DND-41 (cell line): ENCODE measurements at regions not wholly inside any gene's neighbourhood (a gene's known extent, or its start where the extent isn't known, plus 50 kb on each side); places are given as distances from the start of the nearest gene placed in this dataset.

Experiments
- ATAC-seq: fragments of 200-7000 bp; cut with Tn5 transposase; 3 replicates; pipeline ENCODE4 v1.9.1; 2021; ENCODE audit warnings: low read depth; ENCODE audit not compliant: insufficient read depth
- DNase-seq: peaks from one replicate; pipeline ENCODE4 v3.0.0-alpha.2; 2020
- H2AFZ ChIP-seq: 2 replicates; pipeline ENCODE4 v1.6.0; 2012; ENCODE audit warnings: low read depth, low read length
- H3K27ac ChIP-seq: 2 replicates; pipeline ENCODE4 v1.5.1; 2012; ENCODE audit warnings: low read length, inconsistent platforms
- H3K27me3 ChIP-seq: fragments of 200-600 bp; sonication (generic); 2 replicates; pipeline ENCODE4 v1.6.0; 2012; ENCODE audit warnings: low read length, mild to moderate bottlenecking, inconsistent platforms; ENCODE audit not compliant: insufficient read depth, poor library complexity
- H3K36me3 ChIP-seq: 2 replicates; pipeline ENCODE4 v1.5.1; 2012; ENCODE audit warnings: low read length, inconsistent platforms; ENCODE audit not compliant: insufficient read depth
- H3K4me1 ChIP-seq: 2 replicates; pipeline ENCODE4 v1.5.1; 2012; ENCODE audit warnings: mild to moderate bottlenecking, low read length; ENCODE audit not compliant: insufficient read depth
- H3K4me2 ChIP-seq: 2 replicates; pipeline ENCODE4 v1.6.0; 2012; ENCODE audit warnings: mild to moderate bottlenecking, moderate library complexity, low read length, inconsistent platforms; ENCODE audit not compliant: insufficient read depth
- H3K4me3 ChIP-seq, 2 experiments: fragments of 200-600 bp in 1 of 2; shearing (Covaris generic) in 1 of 2; 2 replicates each; pipeline ENCODE4 v1.5.1; 2012 to 2016; ENCODE audit warnings: inconsistent platforms in 2 of 2, low read length in 2 of 2, mild to moderate bottlenecking in 2 of 2, low read depth in 1 of 2, moderate library complexity in 1 of 2
- H3K79me2 ChIP-seq: 2 replicates; pipeline ENCODE4 v1.6.0; 2012; ENCODE audit warnings: low read length, inconsistent platforms; ENCODE audit not compliant: insufficient read depth
- H3K9ac ChIP-seq: 2 replicates; pipeline ENCODE4 v1.6.0; 2012; ENCODE audit warnings: low read depth, mild to moderate bottlenecking, inconsistent platforms, low read length, moderate library complexity
- H3K9me3 ChIP-seq: 2 replicates; pipeline ENCODE4 v1.5.1; 2012; ENCODE audit warnings: low read length, moderate library complexity, mild to moderate bottlenecking, inconsistent platforms; ENCODE audit not compliant: insufficient read depth, severe bottlenecking
- H4K20me1 ChIP-seq: 2 replicates; pipeline ENCODE4 v1.6.0; 2012; ENCODE audit warnings: low read length; ENCODE audit not compliant: insufficient read depth
- EZH2 ChIP-seq: IDR thresholded peaks from 3 replicates; pipeline ENCODE4 v1.6.1; 2012; ENCODE audit warnings: borderline replicate concordance, low read depth, mild to moderate bottlenecking, moderate library complexity, low read length, inconsistent platforms; ENCODE audit not compliant: severe bottlenecking
- TF ChIP-seq, protein P1 (sequence below): IDR thresholded peaks from 2 replicates; pipeline ENCODE4 v1.5.1; 2012; ENCODE audit warnings: borderline replicate concordance, low read length, moderate library complexity, mild to moderate bottlenecking; ENCODE audit not compliant: poor library complexity, severe bottlenecking; ENCODE audit errors: extremely low read depth

DNA sequence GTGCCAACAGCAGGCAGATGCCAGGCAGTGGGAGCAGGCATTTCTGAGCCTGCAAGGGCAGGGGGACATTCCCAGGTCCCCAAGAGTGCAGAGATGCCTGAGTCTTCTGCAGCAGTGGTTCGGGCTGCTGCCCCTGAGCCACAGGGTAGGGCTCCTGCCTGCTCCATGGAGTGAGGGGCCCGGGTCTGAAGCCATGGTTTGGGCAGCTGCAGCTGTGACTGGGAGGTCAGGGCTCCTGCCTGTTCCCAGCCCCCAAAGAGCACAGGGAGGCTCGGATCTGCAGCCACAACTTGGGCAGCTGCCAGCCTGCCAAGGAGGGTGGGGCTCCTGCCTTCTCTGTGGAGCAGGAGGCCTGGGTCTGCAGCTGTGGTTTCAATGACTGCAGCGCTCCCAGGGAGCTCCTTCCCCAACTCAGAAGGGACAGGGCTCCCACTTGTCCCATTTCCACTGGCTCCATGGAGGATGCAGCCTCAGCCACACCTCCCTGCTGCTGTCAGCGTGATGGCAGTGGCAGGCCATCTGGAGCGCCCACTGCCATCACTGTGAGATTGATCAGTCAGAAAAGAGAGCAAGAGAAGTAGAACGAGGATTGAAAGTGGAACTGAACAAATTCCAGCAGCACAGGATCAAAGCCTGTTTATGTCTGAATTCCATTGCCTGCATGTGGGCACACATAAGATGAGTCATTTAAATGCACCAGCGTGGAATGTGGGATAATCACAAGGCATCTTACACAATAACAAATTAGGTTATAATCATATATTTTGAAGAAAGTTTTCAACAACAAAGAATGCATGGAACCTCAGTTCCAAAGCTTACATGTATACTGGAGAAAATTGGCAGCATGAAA lies 93.1 kb upstream of the CXorf51A start:
- Histone ChIP-seq H3K9ac (no peak overlapping the region), H4K20me1 (no peaks in the 10 kb centered on the region), H2AFZ (no peak overlapping the region), H3K4me2 (no peak overlapping the region), H3K4me3 (no peak overlapping the region), H3K27ac (no peak overlapping the region), H3K4me1 (no peaks in the 10 kb centered on the region), H3K27me3 (no peaks in the 10 kb centered on the region), H3K36me3 (no peaks in the 10 kb centered on the region), H3K79me2 (no peaks in the 10 kb centered on the region), H3K9me3 (no peaks in the 10 kb centered on the region)
- TF ChIP-seq, protein P1, sequence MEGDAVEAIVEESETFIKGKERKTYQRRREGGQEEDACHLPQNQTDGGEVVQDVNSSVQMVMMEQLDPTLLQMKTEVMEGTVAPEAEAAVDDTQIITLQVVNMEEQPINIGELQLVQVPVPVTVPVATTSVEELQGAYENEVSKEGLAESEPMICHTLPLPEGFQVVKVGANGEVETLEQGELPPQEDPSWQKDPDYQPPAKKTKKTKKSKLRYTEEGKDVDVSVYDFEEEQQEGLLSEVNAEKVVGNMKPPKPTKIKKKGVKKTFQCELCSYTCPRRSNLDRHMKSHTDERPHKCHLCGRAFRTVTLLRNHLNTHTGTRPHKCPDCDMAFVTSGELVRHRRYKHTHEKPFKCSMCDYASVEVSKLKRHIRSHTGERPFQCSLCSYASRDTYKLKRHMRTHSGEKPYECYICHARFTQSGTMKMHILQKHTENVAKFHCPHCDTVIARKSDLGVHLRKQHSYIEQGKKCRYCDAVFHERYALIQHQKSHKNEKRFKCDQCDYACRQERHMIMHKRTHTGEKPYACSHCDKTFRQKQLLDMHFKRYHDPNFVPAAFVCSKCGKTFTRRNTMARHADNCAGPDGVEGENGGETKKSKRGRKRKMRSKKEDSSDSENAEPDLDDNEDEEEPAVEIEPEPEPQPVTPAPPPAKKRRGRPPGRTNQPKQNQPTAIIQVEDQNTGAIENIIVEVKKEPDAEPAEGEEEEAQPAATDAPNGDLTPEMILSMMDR: no peak
- TF ChIP-seq EZH2: no peak
- ATAC-seq (no peak), DNase-seq (peak; percentile 3)

DNA sequence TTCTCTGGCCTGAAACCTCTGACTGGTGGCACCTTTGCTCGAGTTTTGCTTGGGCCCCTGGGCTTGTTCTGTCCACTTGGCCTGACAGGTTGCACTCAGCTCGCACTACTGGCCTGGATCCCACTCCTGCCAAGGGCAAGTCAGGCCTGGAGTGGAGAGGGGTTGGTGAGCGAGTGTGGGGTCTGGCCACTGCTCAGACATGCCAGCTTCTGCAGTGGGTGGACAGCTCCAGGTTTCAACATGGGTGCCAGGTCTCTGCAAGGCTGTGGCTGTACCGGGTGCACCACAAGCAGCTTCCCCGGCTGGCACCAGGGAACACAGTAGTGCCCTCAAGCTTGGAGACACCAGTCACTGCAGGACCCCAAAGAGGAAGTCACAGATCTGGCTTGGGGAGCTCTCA lies 91.6 kb upstream of the CXorf51A start:
- H3K4me2 ChIP-seq: no peak overlapping the region
- no peak overlapping the region for H3K4me3 ChIP-seq
- H3K27me3 ChIP-seq: no peaks in the 10 kb centered on the region
- no peaks in the 10 kb centered on the region for H3K4me1 ChIP-seq
- H3K9me3 ChIP-seq: no peaks in the 10 kb centered on the region
- no peak for ATAC-seq
- TF ChIP-seq EZH2: no peak
- TF ChIP-seq, protein P1: no peak
- no peak overlapping the region for H3K27ac ChIP-seq
- DNase-seq: no peak
- no peaks in the 10 kb centered on the region for H3K79me2 ChIP-seq
- H2AFZ ChIP-seq: no peak overlapping the region
- H4K20me1 ChIP-seq: no peaks in the 10 kb centered on the region
- H3K9ac ChIP-seq: no peak overlapping the region
- H3K36me3 ChIP-seq: no peaks in the 10 kb centered on the region

DNA sequence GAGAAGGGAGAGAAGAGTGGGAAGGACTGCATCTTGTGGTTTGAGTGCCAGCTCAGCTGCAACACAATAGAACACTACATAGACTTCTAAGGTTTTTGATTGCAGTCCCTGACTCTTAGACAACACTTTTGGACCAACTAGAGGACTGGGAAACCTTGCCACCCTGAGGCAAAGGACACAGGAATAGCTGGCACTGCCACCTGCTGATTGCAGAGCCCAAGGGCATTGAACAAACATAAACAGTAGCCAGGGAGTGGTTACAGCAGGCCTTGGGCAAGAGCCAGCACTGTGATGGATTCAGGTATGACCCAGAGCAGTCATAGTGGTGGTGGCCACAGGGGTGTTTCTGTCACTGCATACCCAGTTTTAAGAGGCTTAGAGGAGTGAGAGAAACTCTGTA lies 72.5 kb upstream of the CXorf51A start:
- H3K4me3 ChIP-seq: no peak overlapping the region
- ATAC-seq (no peak), DNase-seq (no peak)
- H3K4me2 ChIP-seq: no peak overlapping the region
- H4K20me1 ChIP-seq: no peaks in the 10 kb centered on the region
- no peaks in the 10 kb centered on the region for H3K36me3 ChIP-seq
- no peak overlapping the region for H2AFZ ChIP-seq
- no peak overlapping the region for H3K9ac ChIP-seq
- no peaks in the 10 kb centered on the region for H3K27me3 ChIP-seq
- no peak overlapping the region for H3K27ac ChIP-seq
- TF ChIP-seq EZH2: no peak
- TF ChIP-seq, protein P1: no peak
- no peaks in the 10 kb centered on the region for H3K4me1 ChIP-seq
- H3K79me2 ChIP-seq: no peaks in the 10 kb centered on the region
- no peaks in the 10 kb centered on the region for H3K9me3 ChIP-seq
